Limb (tissue), 2 donors: ENCODE measurements at regions not wholly inside any gene's neighbourhood (a gene's known extent, or its start where the extent isn't known, plus 50 kb on each side); places are given as distances from the start of the nearest gene placed in this dataset.
"Not testable (repeated sequence)": the region's sequence is repeated elsewhere in the genome, so short reads cannot be mapped to it uniquely, and the experiment has no call there.

Experiments used
- DNase-seq, 2 donors: peaks; one replicate each; pipeline ENCODE4 v3.0.0-alpha.2; 2016; ENCODE audit errors: extremely low spot score in 2 of 2

GRCh38 chr6:28621268-28621667 is 95.6 kb downstream of the GPX5 start:
- not testable (repeated sequence) for DNase-seq

- not testable (repeated sequence) for DNase-seq
These were observed 97.6 kb downstream of the GPX5 start for GRCh38 chr6:28623242-28623641.

- not testable (repeated sequence) for DNase-seq
These were observed 100.7 kb downstream of the GPX5 start for GRCh38 chr6:28626386-28626785.

- DNase-seq: no peak
These were observed 106.7 kb downstream of the GPX5 start for GRCh38 chr6:28632326-28632851.

DNA sequence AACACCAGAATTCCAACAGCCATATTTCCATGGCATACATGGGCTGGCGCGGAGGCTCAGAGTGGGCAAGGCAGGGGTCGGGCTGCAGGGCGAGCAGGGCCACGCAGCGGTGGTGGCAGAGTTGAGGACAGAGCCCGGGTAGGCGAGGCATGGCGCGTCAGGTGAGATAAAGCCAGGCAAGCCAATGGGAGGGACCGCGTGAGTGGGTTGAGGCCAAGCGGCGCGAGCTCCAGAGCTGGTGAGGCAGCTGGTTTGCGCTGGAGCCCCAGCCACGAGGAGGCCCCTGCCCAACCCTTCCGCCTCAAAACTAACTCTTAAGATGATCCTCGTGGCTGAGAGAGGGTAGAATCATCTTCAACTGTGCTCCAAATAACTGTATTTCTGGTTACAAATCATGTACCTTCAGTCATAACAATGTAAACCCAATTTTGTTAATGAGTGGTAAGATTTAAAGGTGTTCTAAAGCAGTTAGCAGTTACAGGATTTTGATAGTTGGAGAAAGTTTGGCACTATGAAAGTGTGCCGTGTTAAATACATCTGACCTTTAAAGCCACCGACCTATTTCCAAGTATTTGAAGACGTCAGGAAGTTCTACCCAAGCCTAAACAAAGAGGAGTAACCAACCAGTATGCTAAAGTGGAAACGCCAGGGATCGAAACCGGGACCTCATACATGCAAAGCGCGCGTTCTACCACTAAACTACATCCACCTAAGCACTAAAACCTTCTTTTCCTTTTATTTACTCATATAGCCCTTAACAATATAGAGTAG is 107.9 kb downstream of the GPX5 start:
- DNase-seq: no peak

DNA sequence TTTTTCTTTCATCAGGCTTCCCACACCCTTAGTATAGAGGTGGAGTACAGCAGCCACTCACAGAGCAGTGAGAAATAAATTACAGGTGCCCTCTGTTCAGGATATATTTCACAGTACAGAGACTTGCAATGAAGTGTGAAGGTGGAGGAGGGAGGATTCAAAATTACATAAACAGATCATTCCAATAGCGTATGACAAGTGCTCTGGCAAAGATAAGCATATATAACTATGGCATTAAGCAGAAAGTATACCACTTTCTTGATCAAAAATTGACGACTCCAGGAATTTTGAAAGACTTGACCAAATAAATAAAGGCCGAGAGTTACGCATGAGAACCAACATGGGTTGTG is 108.7 kb downstream of the GPX5 start:
- no peak for DNase-seq

DNA sequence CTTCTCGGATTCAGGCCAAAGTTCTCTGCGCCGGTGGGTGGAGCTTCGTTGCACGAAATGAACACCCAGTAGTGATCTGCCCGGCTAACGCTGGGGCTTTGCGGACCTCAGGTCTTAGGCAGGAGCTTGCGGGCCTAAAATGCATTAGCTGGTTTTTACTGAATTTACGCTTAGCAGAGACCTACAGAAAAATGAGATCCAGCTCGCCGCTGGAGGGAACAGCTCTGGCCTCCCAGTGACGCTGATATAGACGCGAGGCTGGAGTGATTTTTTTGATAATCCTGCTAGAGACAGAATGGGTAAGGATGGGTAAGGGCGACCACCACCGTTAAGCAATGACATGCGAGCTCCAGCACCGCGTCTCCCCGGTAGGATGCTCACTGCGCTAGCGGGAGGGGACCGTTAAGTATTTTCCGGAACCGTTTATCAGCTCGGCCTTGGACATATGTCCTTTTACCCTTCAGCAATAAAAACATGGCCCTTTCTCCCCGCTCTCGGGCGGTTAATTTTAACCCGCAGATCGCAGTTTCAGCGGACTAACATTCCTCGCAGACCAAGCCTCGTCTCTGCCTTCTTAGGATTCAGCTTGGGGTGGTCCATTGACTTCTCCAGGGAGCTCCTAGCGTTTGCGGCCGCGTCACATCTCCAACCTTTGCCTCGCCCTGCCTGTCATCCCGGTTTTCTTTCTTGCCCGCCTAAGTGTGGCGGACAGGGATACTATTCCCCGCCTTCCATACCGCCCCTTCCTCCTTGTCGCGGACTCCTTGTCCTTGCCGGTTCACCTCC is 109.3 kb downstream of the GPX5 start:
- peak in 1 of 2 donors; percentile 65 for DNase-seq

DNA sequence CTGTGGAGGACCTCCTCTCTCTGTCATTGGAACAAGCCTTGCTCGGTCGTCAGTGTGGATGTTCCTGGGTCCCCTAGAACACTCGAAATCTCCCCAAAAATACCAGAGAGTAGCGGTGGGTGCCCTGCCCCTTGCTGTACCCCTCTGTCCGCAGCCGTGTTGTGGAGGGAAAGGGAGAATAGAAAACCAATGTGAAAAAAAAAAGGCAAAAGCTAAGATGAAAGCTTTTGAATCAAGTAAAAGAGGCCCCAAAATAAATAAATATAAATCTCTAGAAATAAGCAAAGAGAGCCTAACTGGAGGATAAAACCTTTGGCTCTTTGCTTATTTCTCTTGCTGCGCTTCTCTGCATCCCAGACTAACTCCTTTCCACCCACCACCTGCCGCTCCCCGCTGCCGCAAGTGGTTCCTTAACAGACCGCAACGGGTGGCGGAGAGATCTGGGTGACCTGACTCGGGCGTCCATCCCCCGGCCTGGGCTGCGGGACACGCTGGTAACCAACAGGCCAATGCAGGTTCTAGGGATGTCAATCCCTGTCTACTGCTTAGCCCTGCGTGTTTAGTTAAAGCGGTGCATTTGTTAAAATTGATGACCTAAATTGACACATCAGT is 110.0 kb downstream of the GPX5 start:
- DNase-seq: peak in 1 of 2 donors; percentile 45

GRCh38 chr6:28638787-28639430 is 113.2 kb downstream of the GPX5 start:
- DNase-seq: no peak

GRCh38 chr6:28639445-28640290 is 114.0 kb downstream of the GPX5 start:
- DNase-seq: not testable (repeated sequence)

- peak; percentile 11 to 68 for DNase-seq
These were observed 117.5 kb downstream of the GPX5 start for GRCh38 chr6:28643017-28643740.

GRCh38 chr6:28646650-28647049 is 121.0 kb downstream of the GPX5 start:
- DNase-seq: no peak

GRCh38 chr6:28648035-28648877 is 122.6 kb downstream of the GPX5 start:
- DNase-seq: peak; percentile 73 to 82

- DNase-seq: peak in 1 of 2 donors; percentile 13
These were observed 123.2 kb downstream of the GPX5 start for GRCh38 chr6:28648878-28649375.

DNA sequence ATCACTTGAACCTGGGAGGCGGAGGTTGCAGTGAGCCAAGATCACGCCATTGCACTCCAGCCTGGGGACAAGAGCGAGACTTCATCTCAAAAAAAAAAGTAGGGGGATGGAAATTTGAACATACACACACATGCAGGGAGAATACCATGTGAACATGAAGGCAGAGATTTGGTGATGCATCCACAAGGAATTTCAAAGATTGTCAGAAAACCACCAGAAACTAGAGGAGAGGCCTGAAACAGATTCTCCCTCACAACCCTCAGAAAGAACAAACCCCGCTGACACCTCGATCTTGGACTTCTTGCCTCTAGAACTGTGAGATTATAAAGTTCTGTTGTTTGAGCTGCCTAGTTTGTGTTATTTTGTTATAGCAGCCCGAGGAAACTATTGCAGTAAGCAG is 125.5 kb downstream of the GPX5 start:
- no peak for DNase-seq

DNA sequence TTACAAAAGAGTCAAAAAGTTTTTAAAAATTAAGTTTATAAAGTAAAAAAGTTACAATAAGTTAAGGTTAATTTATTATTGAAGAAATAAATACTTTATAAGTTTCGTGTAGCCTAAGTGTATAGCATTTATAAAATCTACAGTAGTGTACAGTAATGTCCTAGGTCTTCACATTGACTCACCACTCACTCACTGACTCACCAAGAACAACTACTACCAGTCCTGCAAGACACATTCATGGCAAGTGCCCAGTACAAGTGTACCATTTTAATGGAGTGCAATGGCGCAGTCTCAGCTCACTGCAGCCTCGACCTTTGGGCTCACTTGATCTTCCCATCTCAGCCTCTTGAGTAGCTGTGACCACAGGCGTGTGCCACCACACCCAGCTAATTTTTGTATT is 128.2 kb downstream of the GPX5 start:
- DNase-seq: no peak

DNA sequence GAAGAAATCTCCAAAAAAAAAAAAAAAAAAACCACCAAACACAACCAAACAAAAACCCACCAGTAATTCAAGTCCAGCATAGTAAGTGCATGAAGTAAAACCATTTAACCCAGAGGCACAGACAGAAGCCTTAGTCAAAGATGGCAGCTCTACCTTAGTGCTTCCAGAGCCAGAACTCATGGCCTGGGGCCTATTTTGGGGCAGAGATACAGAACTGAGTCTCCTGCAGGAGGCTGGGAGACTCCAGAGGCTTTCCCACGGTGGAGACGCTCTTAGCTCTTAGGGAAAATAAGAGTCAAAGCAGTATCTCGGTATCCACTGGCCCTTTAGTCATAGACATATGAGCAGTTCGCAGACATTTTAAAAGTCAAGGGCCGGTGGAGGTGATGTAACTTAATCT is 129.5 kb downstream of the GPX5 start:
- no peak for DNase-seq

- DNase-seq: no peak
These were observed 131.0 kb downstream of the GPX5 start for GRCh38 chr6:28656715-28657114.

- DNase-seq: peak in 1 of 2 donors; percentile 38
These were observed 131.7 kb downstream of the GPX5 start for GRCh38 chr6:28657381-28657768.
